NCI-H2029 (cell line): ENCODE measurements at regions not wholly inside any gene's neighbourhood (a gene's known extent, or its start where the extent isn't known, plus 50 kb on each side); places are given as distances from the start of the nearest gene placed in this dataset.
"Not testable (repeated sequence)": the region's sequence is repeated elsewhere in the genome, so short reads cannot be mapped to it uniquely, and the experiment has no call there.

ENCODE experiments used
- DNase-seq: peaks from one replicate; lab custom pipeline; 2025; lab: John Stamatoyannopoulos, UW

DNA sequence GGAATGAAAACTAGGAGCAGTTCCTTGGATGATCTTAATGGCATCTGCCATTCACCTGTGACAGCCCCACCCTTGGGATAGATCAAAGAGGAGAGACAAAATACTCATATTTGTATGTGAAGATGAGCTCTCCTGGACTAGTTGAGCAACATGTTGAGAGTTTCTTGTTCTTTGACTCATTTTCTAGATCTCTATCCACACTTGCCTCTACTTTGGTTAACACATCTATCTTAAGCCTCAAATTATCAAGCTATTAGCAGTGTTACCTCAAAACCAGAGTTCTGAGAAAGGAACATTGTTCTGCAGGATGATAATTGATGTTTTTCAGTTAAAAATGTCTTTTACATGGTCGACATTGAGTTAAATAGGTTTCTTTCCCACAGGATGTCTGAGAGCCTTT is 94.2 kb upstream of the TEX13D start:
- no peak for DNase-seq

DNA sequence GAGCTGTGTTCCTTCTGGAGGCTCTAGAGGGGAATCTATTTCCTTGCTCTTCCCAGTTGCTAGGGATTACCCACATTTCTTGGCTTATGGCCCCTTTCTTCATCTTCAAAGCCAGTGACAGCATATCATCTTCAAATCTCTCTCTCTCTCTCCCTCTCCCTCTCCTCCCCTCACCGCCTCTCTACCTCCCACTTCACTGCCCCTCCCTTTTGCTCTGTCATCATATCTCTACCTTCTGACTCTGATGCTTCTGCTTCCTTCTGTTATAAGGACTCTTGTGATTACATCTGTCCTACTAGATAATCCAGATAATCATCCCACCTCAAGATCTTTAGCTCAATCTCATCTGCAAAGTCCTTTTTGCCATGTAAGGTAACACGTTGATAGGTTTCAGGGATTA is 93.1 kb upstream of the TEX13D start:
- DNase-seq = no peak

DNA sequence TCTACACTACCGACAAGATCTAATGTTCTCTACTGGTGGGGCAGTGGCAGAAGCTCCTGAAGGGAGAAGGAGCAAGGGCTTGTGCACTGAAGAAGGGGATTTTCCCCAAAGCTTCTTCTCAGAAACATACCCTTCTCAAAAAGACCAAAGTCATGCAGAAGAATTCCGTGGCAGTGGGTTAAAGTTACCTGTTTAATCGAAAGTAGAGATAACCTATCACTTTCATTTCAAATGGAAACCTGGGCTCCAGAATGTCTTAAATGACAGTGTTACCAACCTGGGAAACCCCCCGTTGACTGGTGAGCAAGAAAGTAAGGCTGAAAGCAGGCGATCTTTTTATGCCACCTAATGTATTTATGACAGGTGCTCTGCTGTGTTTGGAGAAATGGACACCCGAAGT is 92.5 kb upstream of the TEX13D start:
- DNase-seq = no peak

DNA sequence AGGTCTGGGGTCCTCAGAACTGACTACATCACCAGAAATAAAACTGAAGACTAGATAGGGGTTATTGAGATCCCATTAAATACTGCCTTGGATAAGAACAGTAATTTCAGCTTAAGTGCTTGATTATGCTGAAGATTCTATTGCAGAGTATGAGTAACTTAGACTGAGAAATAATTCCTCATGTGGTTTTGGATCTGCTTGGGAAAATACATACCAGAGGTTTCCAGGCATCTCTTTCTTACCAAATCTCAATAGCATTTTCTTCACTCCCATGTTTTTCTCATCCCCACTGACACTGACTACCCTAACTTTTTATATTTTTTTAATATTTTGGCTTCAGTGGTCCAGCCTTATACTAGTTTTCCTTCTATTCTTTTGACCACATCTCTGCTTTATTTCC is 92.0 kb upstream of the TEX13D start:
- DNase-seq = no peak

DNA sequence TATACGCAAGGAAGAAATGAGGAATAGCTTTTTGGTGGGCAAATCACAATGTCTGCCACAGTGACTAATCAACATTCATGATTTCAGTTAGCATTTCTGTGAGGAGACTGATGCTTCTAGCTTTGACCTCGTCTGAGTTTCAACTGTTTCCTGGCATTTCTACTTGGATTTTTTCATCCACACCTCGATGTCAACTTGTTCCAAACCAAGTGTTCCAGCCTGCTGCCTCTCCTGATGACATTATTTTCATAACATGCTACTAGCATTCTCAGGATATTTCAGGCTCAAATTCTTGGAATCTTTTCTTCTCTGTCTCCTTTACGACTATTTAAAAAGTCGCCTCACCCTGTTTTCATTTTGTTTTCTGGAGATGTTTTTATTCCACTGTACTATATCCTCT is 90.3 kb upstream of the TEX13D start:
- DNase-seq = no peak

DNA sequence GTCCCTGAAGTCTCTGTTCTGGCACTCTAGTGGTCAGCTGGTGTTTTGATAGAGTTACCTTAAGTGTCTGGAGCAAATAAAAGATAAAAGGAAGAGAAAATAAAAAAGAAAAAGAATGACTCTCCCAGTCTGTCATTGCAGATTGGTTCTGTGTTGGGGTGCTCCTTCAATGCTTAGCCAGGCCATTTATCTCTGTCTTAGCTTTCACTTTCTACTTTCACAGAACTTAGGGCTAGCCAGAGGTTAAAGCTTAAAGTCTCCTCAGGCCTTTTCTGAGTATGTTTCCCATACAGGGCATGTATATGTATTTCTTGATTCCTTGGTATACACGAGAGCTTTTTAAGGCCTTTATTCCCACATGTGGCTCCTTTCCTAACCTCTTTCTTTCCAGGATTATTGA is 83.1 kb upstream of the TEX13D start:
- DNase-seq = no peak

DNA sequence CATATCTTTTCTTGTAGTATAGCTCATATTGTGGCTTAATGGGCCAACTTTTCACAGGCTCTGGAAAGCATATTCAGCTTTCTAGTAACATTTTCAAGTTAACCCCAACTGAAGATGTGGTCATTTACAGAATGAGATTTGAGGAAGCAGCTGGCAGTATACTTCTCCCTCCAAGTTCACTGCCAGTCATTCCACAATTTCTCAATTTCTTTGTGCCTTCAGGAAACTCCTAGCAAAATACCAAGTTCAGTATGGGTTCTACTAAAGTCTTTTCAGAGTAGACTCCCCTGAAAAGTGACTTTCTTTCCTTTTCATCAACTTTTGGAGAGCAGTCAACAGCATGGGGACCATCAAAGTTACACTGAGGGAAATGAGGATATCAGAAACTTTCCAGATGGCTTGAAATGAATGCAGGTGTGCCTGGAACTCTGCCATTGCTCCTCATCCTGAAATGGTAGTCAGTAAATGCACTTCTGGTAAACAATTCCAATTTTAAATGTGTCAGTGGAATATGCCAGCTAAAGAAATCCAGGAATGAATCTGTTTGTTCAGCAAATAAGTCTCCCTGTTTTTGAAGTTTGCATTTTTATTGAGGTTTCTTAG is 81.5 kb upstream of the TEX13D start:
- DNase-seq = no peak

DNA sequence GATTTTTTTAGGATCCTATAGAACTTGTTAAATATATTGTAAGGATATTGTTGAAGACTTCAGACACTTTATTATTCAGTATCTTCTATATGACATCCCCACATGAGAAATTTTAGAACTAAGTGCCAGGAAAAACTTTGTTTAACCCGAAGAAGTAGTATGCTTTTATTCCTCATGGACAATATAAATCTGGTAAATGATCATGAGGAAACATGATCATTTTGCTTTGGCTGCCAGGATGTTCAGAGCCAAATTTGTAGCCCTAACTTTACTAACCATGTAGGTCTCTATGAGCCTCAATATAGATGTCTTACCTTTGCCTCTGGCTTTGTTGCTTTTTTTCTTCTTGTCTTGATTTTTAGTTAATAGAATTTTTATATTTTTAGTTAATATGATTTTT is 77.8 kb upstream of the TEX13D start:
- DNase-seq = no peak

- DNase-seq = no peak
These were observed 76.2 kb upstream of the TEX13D start for GRCh38 chrX:124256216-124256615.

DNA sequence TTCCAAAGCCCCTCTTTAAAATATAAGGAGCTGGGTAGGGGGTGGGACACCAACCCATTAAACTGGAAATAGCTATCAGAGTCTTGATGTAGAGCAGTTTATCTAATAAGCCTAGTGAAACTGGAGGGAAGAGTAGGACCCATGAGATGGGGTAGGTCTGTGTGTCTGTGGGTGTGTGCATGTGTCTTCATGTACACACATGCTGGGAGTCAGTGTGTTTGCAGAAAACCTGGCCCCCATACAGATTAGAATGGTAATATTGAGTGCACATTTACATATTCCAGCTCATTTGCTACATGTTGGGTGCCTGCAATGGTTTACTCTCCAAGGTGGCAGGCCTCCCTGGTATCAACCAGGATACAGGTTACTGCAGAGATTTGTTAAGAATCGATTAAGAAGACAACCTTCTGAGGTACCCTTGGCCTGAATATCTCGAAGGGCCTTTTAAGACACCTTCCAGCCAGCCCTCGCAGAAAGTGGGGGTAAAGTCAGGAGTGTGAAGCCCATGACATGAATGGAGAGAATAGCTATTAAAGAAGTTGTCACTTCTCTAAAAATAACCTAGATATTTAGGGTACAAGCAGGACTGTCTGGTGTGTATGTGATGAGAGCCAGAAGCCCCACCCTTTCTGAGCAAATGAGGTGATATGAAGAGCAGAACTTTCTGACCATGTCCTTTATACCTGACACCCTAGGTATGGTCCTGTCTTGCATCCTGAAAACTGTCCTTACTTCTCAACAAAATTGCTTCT is 75.7 kb upstream of the TEX13D start:
- no peak for DNase-seq

DNA sequence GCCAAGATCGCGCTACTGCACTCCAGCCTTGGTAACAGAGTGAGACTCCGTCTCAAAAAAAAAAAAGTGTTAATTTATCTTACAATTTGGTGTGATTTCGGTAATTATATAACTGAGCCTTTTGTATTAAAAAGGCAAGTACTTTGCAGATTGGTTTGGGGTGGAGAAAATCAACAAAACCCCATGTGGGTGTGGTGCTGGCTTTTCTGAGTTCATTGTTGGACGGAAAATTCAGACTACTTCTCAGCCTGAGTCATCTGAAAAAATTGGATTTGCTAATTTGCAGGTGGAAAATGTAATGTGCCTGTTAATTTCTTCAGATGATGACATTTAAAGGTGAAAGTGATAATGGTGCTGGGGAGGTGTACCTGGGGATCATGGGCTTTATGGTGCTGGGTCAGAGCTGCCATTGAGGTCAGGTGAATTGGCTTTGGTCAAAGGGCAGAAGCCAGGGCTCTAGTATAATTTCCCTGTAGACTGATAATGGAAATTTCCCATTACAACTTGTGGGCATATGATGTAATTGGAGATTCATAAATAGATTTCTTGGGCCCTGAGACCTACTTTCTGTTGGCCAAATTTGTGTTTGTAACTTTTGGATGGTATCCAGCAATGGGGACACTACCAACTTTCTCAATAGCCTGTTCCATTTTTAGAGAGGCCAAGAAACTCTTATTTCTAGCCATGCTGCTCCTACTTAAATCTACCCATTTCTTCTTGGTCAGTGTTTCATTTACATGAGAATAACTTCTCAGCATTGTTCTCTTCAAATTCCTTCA is 74.3 kb upstream of the TEX13D start:
- DNase-seq = no peak

GRCh38 chrX:124260845-124261244 is 71.6 kb upstream of the TEX13D start:
- no peak for DNase-seq

- DNase-seq = no peak
These were observed 68.7 kb upstream of the TEX13D start for GRCh38 chrX:124263743-124264142.

- no peak for DNase-seq
These were observed 64.4 kb upstream of the TEX13D start for GRCh38 chrX:124268099-124268498.

- DNase-seq = no peak
These were observed 62.6 kb upstream of the TEX13D start for GRCh38 chrX:124269881-124270280.

GRCh38 chrX:124271599-124271998 is 60.9 kb upstream of the TEX13D start:
- not testable (repeated sequence) for DNase-seq

GRCh38 chrX:124272370-124272982 is 60.0 kb upstream of the TEX13D start:
- no peak for DNase-seq

GRCh38 chrX:124274438-124275181 is 57.9 kb upstream of the TEX13D start:
- DNase-seq = peak; percentile 12

GRCh38 chrX:124275182-124275894 is 57.1 kb upstream of the TEX13D start:
- DNase-seq = no peak

DNA sequence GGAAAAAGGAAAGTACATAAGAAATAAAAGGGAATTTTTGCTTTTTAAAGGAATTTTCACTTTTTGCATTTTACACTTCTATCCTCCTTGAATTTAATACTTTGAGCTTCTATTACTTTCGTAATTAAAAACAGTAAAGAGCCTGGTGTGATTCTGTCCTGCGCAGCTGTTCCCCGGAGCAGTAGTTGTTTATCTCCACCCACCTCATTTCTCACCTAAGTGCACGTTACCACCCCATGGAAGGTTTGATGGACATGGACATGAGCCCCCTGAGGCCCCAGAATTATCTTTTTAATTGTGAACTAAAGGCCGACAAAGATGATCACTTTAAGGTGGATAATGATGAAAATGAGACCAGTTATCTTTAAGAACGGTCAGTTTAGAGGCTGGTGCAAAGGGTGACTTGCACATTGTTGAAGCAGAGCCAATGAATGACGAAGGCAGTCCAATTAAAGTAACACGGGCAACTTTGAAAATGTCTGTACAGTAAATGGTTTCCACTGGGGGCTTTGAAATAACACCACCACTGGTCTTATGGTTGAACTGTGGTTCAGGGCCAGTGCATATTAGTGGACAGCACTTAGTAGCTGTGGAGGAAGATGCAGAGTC is 52.1 kb upstream of the TEX13D start:
- DNase-seq = no peak

- DNase-seq = no peak
These were observed 49.9 kb upstream of the TEX13D start for GRCh38 chrX:124282580-124282979.
